T-cell (primary cell): ENCODE measurements at regions not wholly inside any gene's neighbourhood (a gene's known extent, or its start where the extent isn't known, plus 50 kb on each side); places are given as distances from the start of the nearest gene placed in this dataset.

ENCODE experiments used
- ATAC-seq, 4 experiments: fragments of 200-7000 bp in 3 of 4; fragments of 150-1000 bp in 1 of 4; cut with Tn5 transposase; replicated peaks in 1 of 4; 1 replicate in 3 of 4; 2 replicates in 1 of 4; pipeline ENCODE4 v1.10.0; 2021; ENCODE audit warnings: moderate library complexity in 3 of 4, mild to moderate bottlenecking in 2 of 4, moderate number of reproducible peaks in 1 of 4
- CTCF ChIA-PET, 2 donors: fragments of 300-600 bp; sonication (Branson Sonifier 250); formaldehyde crosslinking; loops; one replicate each; lab custom pipeline; 2022; ENCODE audit warnings: antibody characterized with exemption in 2 of 2; lab: Charles Lee
- POLR2A ChIA-PET, 2 donors: fragments of 300-600 bp; sonication (Branson Sonifier 250); formaldehyde crosslinking; loops; one replicate each; lab custom pipeline; 2022; ENCODE audit warnings: antibody characterized with exemption in 2 of 2; lab: Charles Lee
- DNase-seq, 35 experiments: peaks; one replicate each; pipeline versions ENCODE4 v3.0.0 to v3.0.0-alpha.2; 2013 to 2023
- H3K27ac ChIP-seq: one replicate; pipeline ENCODE4 v1.5.1; 2013; ENCODE audit warnings: low read length
- H3K27me3 ChIP-seq, 2 experiments: replicated peaks in 1 of 2; 1 replicate in 1 of 2; 2 replicates in 1 of 2; pipeline versions ENCODE4 v1.6.1 to v1.7.0; 2013; ENCODE audit warnings: low read length in 1 of 2, mixed read lengths in 1 of 2; ENCODE audit not compliant: control insufficient read depth in 2 of 2, insufficient read depth in 2 of 2; ENCODE audit errors: extremely low read depth in 1 of 2
- H3K36me3 ChIP-seq, 2 donors: 1 replicate in 1 of 2; 2 replicates in 1 of 2; pipeline versions ENCODE4 v1.6.1 to v1.7.0; 2013; ENCODE audit warnings: low read length in 1 of 2; ENCODE audit not compliant: control insufficient read depth in 2 of 2, insufficient read depth in 1 of 2; ENCODE audit errors: extremely low read depth in 1 of 2
- H3K4me1 ChIP-seq, 2 experiments: 1 replicate in 1 of 2; 2 replicates in 1 of 2; pipeline versions ENCODE4 v1.6.1 to v1.7.0; 2013; ENCODE audit warnings: low read length in 2 of 2, mixed read lengths in 1 of 2; ENCODE audit not compliant: insufficient read depth in 2 of 2, control insufficient read depth in 1 of 2; ENCODE audit errors: extremely low read depth in 1 of 2
- H3K4me3 ChIP-seq, 2 donors: 1 replicate in 1 of 2; 2 replicates in 1 of 2; pipeline versions ENCODE4 v1.5.1 to v1.7.0; 2013; ENCODE audit warnings: mild to moderate bottlenecking in 2 of 2, low read length in 1 of 2, moderate library complexity in 1 of 2; ENCODE audit not compliant: control insufficient read depth in 1 of 2; ENCODE audit errors: extremely low read depth in 1 of 2
- H3K9me3 ChIP-seq: 2 replicates; pipeline ENCODE4 v1.7.0; 2013
- H3K27ac Mint-ChIP-seq, 2 donors: one replicate each; pipeline ENCODE4 v1.8.0; 2020 to 2021; ENCODE audit warnings: mild to moderate bottlenecking in 2 of 2, mixed read lengths in 2 of 2
- H3K27me3 Mint-ChIP-seq, 2 donors: one replicate each; pipeline ENCODE4 v1.8.0; 2021 to 2022; ENCODE audit warnings: mixed read lengths in 2 of 2
- H3K36me3 Mint-ChIP-seq: one replicate; pipeline ENCODE4 v1.8.0; 2021; ENCODE audit warnings: mixed read lengths
- H3K4me1 Mint-ChIP-seq, 3 donors: one replicate each; pipeline ENCODE4 v1.8.0; 2020 to 2022; ENCODE audit warnings: mixed read lengths in 3 of 3, mild to moderate bottlenecking in 1 of 3
- H3K4me3 Mint-ChIP-seq, 3 donors: one replicate each; pipeline ENCODE4 v1.8.0; 2020 to 2022; ENCODE audit warnings: mild to moderate bottlenecking in 3 of 3, mixed read lengths in 3 of 3, moderate library complexity in 3 of 3
- H3K9me3 Mint-ChIP-seq, 3 donors: one replicate each; pipeline ENCODE4 v1.8.0; 2020 to 2022; ENCODE audit warnings: mixed read lengths in 3 of 3
- WGBS: methylation state at CpG from one replicate; pipeline ENCODE4 v1.1.5; 2013; ENCODE audit warnings: missing lambda C conversion rate; ENCODE audit not compliant: insufficient coverage; 5-methylcytosine and 5-hydroxymethylcytosine counted together

- Mint-ChIP-seq H3K36me3 (no peaks in the 10 kb centered on the region), H3K9me3 (peaks cover 0 to 16% (median 0%) of the 10 kb centered on the region in 3 donors), H3K27ac (no peak overlapping the region), H3K4me3 (no peak overlapping the region), H3K27me3 (peaks cover 0 to 1% of the 10 kb centered on the region in 2 donors), H3K4me1 (no peaks in the 10 kb centered on the region)
- no peak for ATAC-seq
- no peaks in the 10 kb centered on the region for H3K27me3 ChIP-seq
- H3K36me3 ChIP-seq, result no peaks in the 10 kb centered on the region
- DNase-seq, result no peak
- H3K4me3 ChIP-seq, result no peak overlapping the region
- H3K4me1 ChIP-seq, result no peaks in the 10 kb centered on the region
- H3K9me3 ChIP-seq, result no peaks in the 10 kb centered on the region
- ChIA-PET POLR2A (no interaction called here), CTCF (no interaction called here)
- no CpG with 5 or more reads among the region's 2 CpGs for WGBS
- no peak overlapping the region for H3K27ac ChIP-seq
Measured at GRCh38 chr2:138124521-138124920, 160.2 kb downstream of the HNMT start.

- H3K9me3 Mint-ChIP-seq, result peaks cover 0 to 18% (median 0%) of the 10 kb centered on the region in 3 donors
- H3K27me3 ChIP-seq, result no peaks in the 10 kb centered on the region
- ATAC-seq (no peak), DNase-seq (no peak)
- no peaks in the 10 kb centered on the region for H3K9me3 ChIP-seq
- no peak overlapping the region for H3K27ac Mint-ChIP-seq
- H3K4me1 Mint-ChIP-seq, result no peaks in the 10 kb centered on the region
- POLR2A ChIA-PET, result no interaction called here
- H3K4me3 Mint-ChIP-seq, result no peak overlapping the region
- H3K4me3 ChIP-seq, result no peak overlapping the region
- WGBS, result no CpG with 5 or more reads among the region's 11 CpGs
- no peaks in the 10 kb centered on the region for H3K36me3 ChIP-seq
- peaks cover 0 to 1% of the 10 kb centered on the region in 2 donors for H3K27me3 Mint-ChIP-seq
- no peaks in the 10 kb centered on the region for H3K4me1 ChIP-seq
- H3K27ac ChIP-seq, result no peak overlapping the region
- H3K36me3 Mint-ChIP-seq, result no peaks in the 10 kb centered on the region
- CTCF ChIA-PET, result no interaction called here
Measured at GRCh38 chr2:138125306-138126288, 161.3 kb downstream of the HNMT start.

GRCh38 chr2:138132108-138132507 lies 167.8 kb downstream of the HNMT start:
- ChIA-PET POLR2A (no interaction called here), CTCF (no interaction called here)
- DNase-seq (no peak), ATAC-seq (no peak)
- Histone ChIP-seq H3K4me1 (no peaks in the 10 kb centered on the region), H3K27ac (no peak overlapping the region), H3K4me3 (no peak overlapping the region), H3K36me3 (no peaks in the 10 kb centered on the region), H3K27me3 (no peaks in the 10 kb centered on the region), H3K9me3 (no peaks in the 10 kb centered on the region)
- WGBS, result no CpG with 5 or more reads among the region's 1 CpG
- Mint-ChIP-seq H3K4me3 (no peak overlapping the region), H3K36me3 (no peaks in the 10 kb centered on the region), H3K4me1 (no peaks in the 10 kb centered on the region), H3K27ac (no peak overlapping the region), H3K27me3 (no peaks in the 10 kb centered on the region), H3K9me3 (peaks cover 0 to 22% (median 2%) of the 10 kb centered on the region in 3 donors)

- no peaks in the 10 kb centered on the region for H3K4me1 Mint-ChIP-seq
- CTCF ChIA-PET, result no interaction called here
- Histone ChIP-seq H3K27ac (no peak overlapping the region), H3K9me3 (no peaks in the 10 kb centered on the region), H3K36me3 (no peaks in the 10 kb centered on the region), H3K4me3 (no peak overlapping the region), H3K4me1 (no peaks in the 10 kb centered on the region), H3K27me3 (no peaks in the 10 kb centered on the region)
- no peaks in the 10 kb centered on the region for H3K36me3 Mint-ChIP-seq
- no peak overlapping the region for H3K27ac Mint-ChIP-seq
- DNase-seq (no peak), ATAC-seq (no peak)
- H3K4me3 Mint-ChIP-seq, result no peak overlapping the region
- POLR2A ChIA-PET, result no interaction called here
- peaks cover 7 to 10% (median 7%) of the 10 kb centered on the region in 3 donors for H3K9me3 Mint-ChIP-seq
- no peaks in the 10 kb centered on the region for H3K27me3 Mint-ChIP-seq
Measured at GRCh38 chr2:138137949-138138348, 173.7 kb downstream of the HNMT start.

GRCh38 chr2:138147796-138148195 lies 183.5 kb downstream of the HNMT start:
- Histone ChIP-seq H3K36me3 (no peaks in the 10 kb centered on the region), H3K4me3 (no peak overlapping the region), H3K27me3 (no peaks in the 10 kb centered on the region), H3K4me1 (no peaks in the 10 kb centered on the region), H3K9me3 (no peaks in the 10 kb centered on the region), H3K27ac (no peak overlapping the region)
- ChIA-PET CTCF (no interaction called here), POLR2A (no interaction called here)
- ATAC-seq, result no peak
- H3K27ac Mint-ChIP-seq, result no peak overlapping the region
- no peaks in the 10 kb centered on the region for H3K27me3 Mint-ChIP-seq
- H3K36me3 Mint-ChIP-seq, result no peaks in the 10 kb centered on the region
- WGBS, result no CpG with 5 or more reads among the region's 2 CpGs
- DNase-seq, result no peak
- peaks cover 2 to 3% (median 3%) of the 10 kb centered on the region in 3 donors for H3K9me3 Mint-ChIP-seq
- no peaks in the 10 kb centered on the region for H3K4me1 Mint-ChIP-seq
- no peak overlapping the region for H3K4me3 Mint-ChIP-seq

GRCh38 chr2:138155304-138155703 lies 191.0 kb downstream of the HNMT start:
- H3K27me3 ChIP-seq, result no peaks in the 10 kb centered on the region
- H3K27ac ChIP-seq, result no peak overlapping the region
- ChIA-PET POLR2A (no interaction called here), CTCF (no interaction called here)
- H3K4me1 Mint-ChIP-seq, result no peaks in the 10 kb centered on the region
- H3K36me3 ChIP-seq, result no peaks in the 10 kb centered on the region
- no peak overlapping the region for H3K27ac Mint-ChIP-seq
- WGBS, result no CpG with 5 or more reads among the region's 1 CpG
- no peaks in the 10 kb centered on the region for H3K4me1 ChIP-seq
- no peaks in the 10 kb centered on the region for H3K36me3 Mint-ChIP-seq
- no peak overlapping the region for H3K4me3 Mint-ChIP-seq
- H3K9me3 ChIP-seq, result no peaks in the 10 kb centered on the region
- no peak overlapping the region for H3K4me3 ChIP-seq
- ATAC-seq (no peak), DNase-seq (no peak)
- no peaks in the 10 kb centered on the region for H3K27me3 Mint-ChIP-seq
- H3K9me3 Mint-ChIP-seq, result peaks cover 0 to 1% (median 0%) of the 10 kb centered on the region in 3 donors
